SK-N-SH treated with all-trans-retinoic acid at 6 μM for 48 hours (cell line): ENCODE measurements at regions not wholly inside any gene's neighbourhood (a gene's known extent, or its start where the extent isn't known, plus 50 kb on each side); places are given as distances from the start of the nearest gene placed in this dataset.

ENCODE experiments used
- ATAC-seq: fragments of 200-7000 bp; cut with Tn5 transposase; 3 replicates; pipeline ENCODE4 v1.9.1; 2020; ENCODE audit warnings: mild to moderate bottlenecking, moderate library complexity
- BACH2 ChIP-seq: fragments of 250-450 bp; sonication (Bioruptor Pico); IDR thresholded peaks from 2 replicates; pipeline ENCODE4 v1.9.0; 2021; ENCODE audit warnings: mild to moderate bottlenecking, borderline replicate concordance
- CREB5 ChIP-seq: fragments of 250-450 bp; sonication (Bioruptor Pico); IDR thresholded peaks from 2 replicates; pipeline ENCODE4 v1.5.1; 2020; ENCODE audit warnings: low read depth, mild to moderate bottlenecking, moderate library complexity
- CSDC2 ChIP-seq: fragments of 250-450 bp; sonication (Bioruptor Pico); IDR thresholded peaks from 2 replicates; pipeline ENCODE4 v1.5.0; 2020; ENCODE audit warnings: mild to moderate bottlenecking, moderate library complexity
- CSRNP3 ChIP-seq: fragments of 250-450 bp; sonication (Bioruptor Pico); IDR thresholded peaks from 2 replicates; pipeline ENCODE4 v1.5.1; 2021; ENCODE audit warnings: mild to moderate bottlenecking, moderate library complexity
- ESRRG ChIP-seq: fragments of 250-450 bp; sonication (Bioruptor Pico); IDR thresholded peaks from 2 replicates; pipeline ENCODE4 v1.6.1; 2021; ENCODE audit warnings: mild to moderate bottlenecking
- GLIS3 ChIP-seq: fragments of 250-450 bp; sonication (Bioruptor Pico); IDR thresholded peaks from 2 replicates; pipeline ENCODE4 v1.5.0; 2020; ENCODE audit warnings: mild to moderate bottlenecking, moderate library complexity
- OSR1 ChIP-seq: fragments of 250-450 bp; sonication (Bioruptor Pico); IDR thresholded peaks from 2 replicates; pipeline ENCODE4 v1.8.0; 2022; ENCODE audit warnings: moderate library complexity, mild to moderate bottlenecking, inconsistent platforms
- PATZ1 ChIP-seq: fragments of 250-450 bp; sonication (Bioruptor Pico); IDR thresholded peaks from 2 replicates; pipeline ENCODE4 v1.8.0; 2020; ENCODE audit warnings: mild to moderate bottlenecking, moderate library complexity, borderline replicate concordance
- POU6F1 ChIP-seq: fragments of 250-450 bp; sonication (Bioruptor Pico); IDR thresholded peaks from 2 replicates; pipeline ENCODE4 v1.8.0; 2021; ENCODE audit warnings: low read depth, mild to moderate bottlenecking, moderate library complexity, borderline replicate concordance
- PPARA ChIP-seq: fragments of 250-450 bp; sonication (Bioruptor Pico); IDR thresholded peaks from 2 replicates; pipeline ENCODE4 v1.5.0; 2020; ENCODE audit warnings: mild to moderate bottlenecking, borderline replicate concordance
- RARB ChIP-seq: fragments of 250-450 bp; sonication (Bioruptor Pico); IDR thresholded peaks from 2 replicates; pipeline ENCODE4 v1.8.0; 2021; ENCODE audit warnings: mild to moderate bottlenecking, moderate library complexity
- SNAI2 ChIP-seq: fragments of 250-450 bp; sonication (Bioruptor Pico); IDR thresholded peaks from 2 replicates; pipeline ENCODE4 v1.5.0; 2020; ENCODE audit warnings: mild to moderate bottlenecking, moderate library complexity
- TCF4 ChIP-seq: fragments of 250-450 bp; sonication (Bioruptor Pico); IDR thresholded peaks from 2 replicates; pipeline ENCODE4 v1.8.0; 2021; ENCODE audit warnings: mild to moderate bottlenecking, moderate library complexity, borderline replicate concordance
- TOX ChIP-seq: fragments of 250-450 bp; sonication (Bioruptor Pico); IDR thresholded peaks from 2 replicates; pipeline ENCODE4 v1.8.0; 2021; ENCODE audit warnings: mild to moderate bottlenecking, moderate library complexity, borderline replicate concordance
- TSHZ2 ChIP-seq: fragments of 250-450 bp; sonication (Bioruptor Pico); IDR thresholded peaks from 2 replicates; pipeline ENCODE4 v1.5.0; 2020; ENCODE audit warnings: mild to moderate bottlenecking, moderate library complexity
- ZC3H10 ChIP-seq: fragments of 250-450 bp; sonication (Bioruptor Pico); IDR thresholded peaks from 2 replicates; pipeline ENCODE4 v1.5.1; 2021; ENCODE audit warnings: mild to moderate bottlenecking, moderate library complexity
- ZFP3 ChIP-seq: fragments of 250-450 bp; sonication (Bioruptor Pico); IDR thresholded peaks from 2 replicates; pipeline ENCODE4 v1.5.0; 2020; ENCODE audit warnings: mild to moderate bottlenecking, moderate library complexity
- ZFP30 ChIP-seq: fragments of 450-650 bp; formaldehyde crosslinking; IDR thresholded peaks from 2 replicates; pipeline ENCODE4 v1.5.0; 2022; ENCODE audit warnings: mild to moderate bottlenecking, moderate library complexity
- ZNF70 ChIP-seq: fragments of 450-650 bp; formaldehyde crosslinking; IDR thresholded peaks from 2 replicates; pipeline ENCODE4 v1.5.0; 2020; ENCODE audit warnings: mild to moderate bottlenecking, moderate library complexity
- ZNF8 ChIP-seq: fragments of 450-650 bp; formaldehyde crosslinking; IDR thresholded peaks from 2 replicates; pipeline ENCODE4 v1.5.0; 2020; ENCODE audit warnings: mild to moderate bottlenecking, moderate library complexity

GRCh38 chr20:34180460-34181120, 60.6 kb upstream of the ASIP start:
- no peak for ATAC-seq
- TF ChIP-seq CSDC2 (CRISPR knock-in tag): no peak
- TF ChIP-seq CREB5 (CRISPR knock-in tag): no peak
- TF ChIP-seq TOX (CRISPR knock-in tag): no peak
- no peak for TF ChIP-seq ZNF8 (CRISPR knock-in tag)
- TF ChIP-seq TCF4 (CRISPR knock-in tag): no peak
- no peak for TF ChIP-seq SNAI2
- no peak for TF ChIP-seq ZFP30 (CRISPR knock-in tag)
- no peak for TF ChIP-seq ESRRG (CRISPR knock-in tag)
- TF ChIP-seq OSR1: no peak
- TF ChIP-seq RARB (CRISPR knock-in tag): no peak
- no peak for TF ChIP-seq GLIS3 (CRISPR knock-in tag)
- TF ChIP-seq ZNF70 (CRISPR knock-in tag): no peak
- no peak for TF ChIP-seq PATZ1
- TF ChIP-seq CSRNP3 (CRISPR knock-in tag): no peak
- no peak for TF ChIP-seq PPARA (CRISPR knock-in tag)
- no peak for TF ChIP-seq ZFP3 (CRISPR knock-in tag)
- no peak for TF ChIP-seq BACH2 (CRISPR knock-in tag)
- no peak for TF ChIP-seq POU6F1
- TF ChIP-seq ZC3H10 (CRISPR knock-in tag): no peak
- TF ChIP-seq TSHZ2 (CRISPR knock-in tag): no peak
- TF ChIP-seq, all 23 proteins: peak for 0

- no peak for ATAC-seq
- TF ChIP-seq ZC3H10 (CRISPR knock-in tag) (no peak), TCF4 (CRISPR knock-in tag) (no peak), PATZ1 (no peak), ZNF8 (CRISPR knock-in tag) (no peak), ESRRG (CRISPR knock-in tag) (no peak), CSRNP3 (CRISPR knock-in tag) (no peak), ZNF70 (CRISPR knock-in tag) (no peak), BACH2 (CRISPR knock-in tag) (no peak), RARB (CRISPR knock-in tag) (no peak), POU6F1 (no peak), GLIS3 (CRISPR knock-in tag) (no peak), ZFP3 (CRISPR knock-in tag) (no peak), SNAI2 (no peak), TSHZ2 (CRISPR knock-in tag) (no peak), PPARA (CRISPR knock-in tag) (no peak)
- TF ChIP-seq, all 23 proteins: peak for 0
Observed at GRCh38 chr20:34181484-34181883, 59.7 kb upstream of the ASIP start.
